Aorta (tissue), 5 donors: ENCODE measurements at regions not wholly inside any gene's neighbourhood (a gene's known extent, or its start where the extent isn't known, plus 50 kb on each side); places are given as distances from the start of the nearest gene placed in this dataset.

Experiments used
- ATAC-seq: fragments of 200-7000 bp; cut with Tn5 transposase; one replicate; pipeline ENCODE4 v1.9.1; 2022; ENCODE audit warnings: moderate library complexity; ENCODE audit not compliant: low FRiP score
- DNase-seq, 2 donors: peaks; one replicate each; pipeline ENCODE4 v3.0.0-alpha.2; 2020
- H3K27ac ChIP-seq, 2 donors: one replicate each; pipeline ENCODE4 v1.5.1; 2013; ENCODE audit warnings: low read length in 2 of 2, mild to moderate bottlenecking in 2 of 2, moderate library complexity in 2 of 2, control low read depth in 1 of 2, inconsistent platforms in 1 of 2, low read depth in 1 of 2
- H3K27me3 ChIP-seq, 2 donors: one replicate each; pipeline ENCODE4 v1.6.1; 2013; ENCODE audit warnings: control low read depth in 1 of 2, low read length in 1 of 2, mild to moderate bottlenecking in 1 of 2, moderate library complexity in 1 of 2; ENCODE audit not compliant: insufficient read depth in 2 of 2, control insufficient read depth in 1 of 2
- H3K36me3 ChIP-seq, 2 donors: one replicate each; pipeline ENCODE4 v1.6.1; 2013; ENCODE audit warnings: control low read depth in 1 of 2, low read length in 1 of 2, mild to moderate bottlenecking in 1 of 2; ENCODE audit not compliant: insufficient read depth in 2 of 2, control insufficient read depth in 1 of 2
- H3K4me1 ChIP-seq, 2 donors: one replicate each; pipeline ENCODE4 v1.6.1; 2013; ENCODE audit warnings: low read length in 2 of 2, control low read depth in 1 of 2, mild to moderate bottlenecking in 1 of 2, moderate library complexity in 1 of 2; ENCODE audit not compliant: insufficient read depth in 2 of 2, control insufficient read depth in 1 of 2
- H3K4me3 ChIP-seq, 2 donors: one replicate each; pipeline ENCODE4 v1.5.1; 2013; ENCODE audit warnings: low read length in 2 of 2, control low read depth in 1 of 2, mild to moderate bottlenecking in 1 of 2
- H3K9me3 ChIP-seq: one replicate; pipeline ENCODE4 v1.6.1; 2013; ENCODE audit warnings: mild to moderate bottlenecking, low read length; ENCODE audit not compliant: control insufficient read depth
- WGBS, 2 donors: extraction: QIAGEN DNeasy Blood & Tissue Kit; methylation state at CpG; one replicate each; pipeline ENCODE4 v1.1.7; 2013; 5-methylcytosine and 5-hydroxymethylcytosine counted together
- intact Hi-C, 2 donors: fragments of 100-400 bp; cut with DNase I; formaldehyde crosslinking; loops; one replicate each; pipeline versions ENCODE4 v1.14.2 to v1.15.0; 2022
- donor health status: healthy with polysubstance abuse.
- donor health status: Bipolar disorder and iron deficiency.
- donor health status: DM: no; HTN: no; CAD: no.
- donor health status: DM: no; HTN: no; CAD: no.
- donor health status: DM: yes; HTN: yes; CAD: no.

- DNase-seq (no peak), ATAC-seq (no peak)
- Histone ChIP-seq H3K9me3 (no peaks in the 10 kb centered on the region), H3K27ac (no peak overlapping the region), H3K4me1 (no peaks in the 10 kb centered on the region), H3K36me3 (no peaks in the 10 kb centered on the region), H3K4me3 (no peak overlapping the region), H3K27me3 (peaks cover 0 to 2% of the 10 kb centered on the region in 2 donors)
- WGBS, 2 donors, result 89 to 91% methylated on average over 1 of the region's 1 CpG
- intact Hi-C loops, result no loop called here
These were observed 123.9 kb upstream of the COL1A2 start for GRCh38 chr7:94270772-94271171.

GRCh38 chr7:94272821-94273583 lies 121.7 kb upstream of the COL1A2 start:
- intact Hi-C loops, result no loop called here
- no peaks in the 10 kb centered on the region for H3K36me3 ChIP-seq
- ATAC-seq, result no peak
- H3K27me3 ChIP-seq, result no peaks in the 10 kb centered on the region
- no peak overlapping the region for H3K27ac ChIP-seq
- H3K4me1 ChIP-seq, result no peaks in the 10 kb centered on the region
- WGBS, 2 donors, result 86 to 94% methylated on average over 1 of the region's 1 CpG
- H3K4me3 ChIP-seq, result no peak overlapping the region
- H3K9me3 ChIP-seq, result no peaks in the 10 kb centered on the region
- no peak for DNase-seq

- intact Hi-C loops, result no loop called here
- H3K9me3 ChIP-seq, result no peaks in the 10 kb centered on the region
- no peaks in the 10 kb centered on the region for H3K4me1 ChIP-seq
- H3K27ac ChIP-seq, result no peak overlapping the region
- no peak for ATAC-seq
- H3K36me3 ChIP-seq, result no peaks in the 10 kb centered on the region
- no peak overlapping the region for H3K4me3 ChIP-seq
- DNase-seq, result no peak
- WGBS, 2 donors, result 82 to 85% methylated on average over 3 of the region's 3 CpGs
- no peaks in the 10 kb centered on the region for H3K27me3 ChIP-seq
These were observed 119.9 kb upstream of the COL1A2 start for GRCh38 chr7:94274828-94275227.

- no peak for ATAC-seq
- Histone ChIP-seq H3K4me3 (no peak overlapping the region), H3K4me1 (no peaks in the 10 kb centered on the region), H3K9me3 (no peaks in the 10 kb centered on the region), H3K36me3 (no peaks in the 10 kb centered on the region), H3K27me3 (no peaks in the 10 kb centered on the region), H3K27ac (no peak overlapping the region)
- intact Hi-C loops, result no loop called here
- 79 to 81% methylated on average over 4 of the region's 4 CpGs for WGBS, 2 donors
- no peak for DNase-seq
These were observed 118.7 kb upstream of the COL1A2 start for GRCh38 chr7:94276027-94276426.

- intact Hi-C loops, result no loop called here
- Histone ChIP-seq H3K4me3 (no peak overlapping the region), H3K4me1 (no peaks in the 10 kb centered on the region), H3K27ac (no peak overlapping the region), H3K36me3 (no peaks in the 10 kb centered on the region), H3K9me3 (no peaks in the 10 kb centered on the region), H3K27me3 (no peaks in the 10 kb centered on the region)
- 31 to 33% methylated on average over 1 of the region's 1 CpG for WGBS, 2 donors
- DNase-seq (no peak), ATAC-seq (no peak)
These were observed 117.9 kb upstream of the COL1A2 start for GRCh38 chr7:94276795-94277194.

GRCh38 chr7:94277236-94277635 lies 117.5 kb upstream of the COL1A2 start:
- 75 to 79% methylated on average over 4 of the region's 4 CpGs for WGBS, 2 donors
- Histone ChIP-seq H3K36me3 (no peaks in the 10 kb centered on the region), H3K27me3 (no peaks in the 10 kb centered on the region), H3K4me3 (no peak overlapping the region), H3K9me3 (no peaks in the 10 kb centered on the region), H3K4me1 (no peaks in the 10 kb centered on the region), H3K27ac (no peak overlapping the region)
- ATAC-seq (no peak), DNase-seq (no peak)
- intact Hi-C loops, result no loop called here

GRCh38 chr7:94280851-94281250 lies 113.8 kb upstream of the COL1A2 start:
- WGBS, 2 donors, result 63 to 64% methylated on average over 2 of the region's 2 CpGs
- no peak overlapping the region for H3K27ac ChIP-seq
- ATAC-seq (no peak), DNase-seq (no peak)
- no peaks in the 10 kb centered on the region for H3K4me1 ChIP-seq
- H3K4me3 ChIP-seq, result no peak overlapping the region
- no peaks in the 10 kb centered on the region for H3K27me3 ChIP-seq
- intact Hi-C loops, result no loop called here
- H3K9me3 ChIP-seq, result no peaks in the 10 kb centered on the region
- no peaks in the 10 kb centered on the region for H3K36me3 ChIP-seq

GRCh38 chr7:94284104-94284503 lies 110.6 kb upstream of the COL1A2 start:
- Histone ChIP-seq H3K9me3 (no peaks in the 10 kb centered on the region), H3K36me3 (no peaks in the 10 kb centered on the region), H3K27me3 (no peaks in the 10 kb centered on the region), H3K4me1 (no peaks in the 10 kb centered on the region), H3K4me3 (no peak overlapping the region), H3K27ac (no peak overlapping the region)
- ATAC-seq, result no peak
- DNase-seq, result no peak
- WGBS, 2 donors, result 90 to 94% methylated on average over 2 of the region's 2 CpGs
- intact Hi-C loops, result no loop called here

- WGBS, 2 donors, result 45 to 50% methylated on average over 1 of the region's 1 CpG
- no peaks in the 10 kb centered on the region for H3K36me3 ChIP-seq
- H3K4me1 ChIP-seq, result no peaks in the 10 kb centered on the region
- intact Hi-C loops, result no loop called here
- no peaks in the 10 kb centered on the region for H3K27me3 ChIP-seq
- ATAC-seq (no peak), DNase-seq (no peak)
- no peaks in the 10 kb centered on the region for H3K9me3 ChIP-seq
- H3K27ac ChIP-seq, result no peak overlapping the region
- H3K4me3 ChIP-seq, result no peak overlapping the region
These were observed 108.6 kb upstream of the COL1A2 start for GRCh38 chr7:94286111-94286510.
